AG08396 (cell line): ENCODE measurements at regions not wholly inside any gene's neighbourhood (a gene's known extent, or its start where the extent isn't known, plus 50 kb on each side); places are given as distances from the start of the nearest gene placed in this dataset.
A peak's percentile ranks its signal among the peaks of the same experiment; 100 is the strongest.

Experiments
- DNase-seq: peaks from one replicate; pipeline ENCODE4 v3.0.0; 2012; ENCODE audit warnings: low spot score, mixed read lengths

GRCh38 chr18:70994116-70994515 is 705.3 kb downstream of the SOCS6 start:
- DNase-seq: no peak

- DNase-seq: no peak
Observed at GRCh38 chr18:70991577-70991976, 702.7 kb downstream of the SOCS6 start.

- no peak for DNase-seq
Observed at GRCh38 chr18:70985948-70986347, 697.1 kb downstream of the SOCS6 start.

GRCh38 chr18:70982292-70982691 is 693.4 kb downstream of the SOCS6 start:
- DNase-seq: no peak

- no peak for DNase-seq
Observed at GRCh38 chr18:70981400-70982140, 692.7 kb downstream of the SOCS6 start.

- no peak for DNase-seq
Observed at GRCh38 chr18:70973626-70974025, 684.8 kb downstream of the SOCS6 start.

GRCh38 chr18:70966419-70966818 is 677.6 kb downstream of the SOCS6 start:
- no peak for DNase-seq

- DNase-seq: no peak
Observed at GRCh38 chr18:70961939-70962338, 673.1 kb downstream of the SOCS6 start.

- no peak for DNase-seq
Observed at GRCh38 chr18:70956554-70956953, 667.7 kb downstream of the SOCS6 start.

GRCh38 chr18:70936160-70936559 is 647.3 kb downstream of the SOCS6 start:
- no peak for DNase-seq

- DNase-seq: peak; percentile 3
Observed at GRCh38 chr18:70931942-70932814, 643.3 kb downstream of the SOCS6 start.

- no peak for DNase-seq
Observed at GRCh38 chr18:70920840-70921374, 632.1 kb downstream of the SOCS6 start.

- no peak for DNase-seq
Observed at GRCh38 chr18:70907673-70908072, 618.8 kb downstream of the SOCS6 start.

- DNase-seq: no peak
Observed at GRCh38 chr18:70892381-70892780, 603.5 kb downstream of the SOCS6 start.

GRCh38 chr18:70870292-70870691 is 581.4 kb downstream of the SOCS6 start:
- no peak for DNase-seq

GRCh38 chr18:70848329-70848728 is 559.5 kb downstream of the SOCS6 start:
- DNase-seq: no peak

GRCh38 chr18:70840649-70841048 is 551.8 kb downstream of the SOCS6 start:
- no peak for DNase-seq

GRCh38 chr18:70827632-70828031 is 538.8 kb downstream of the SOCS6 start:
- no peak for DNase-seq

GRCh38 chr18:70826571-70826970 is 537.7 kb downstream of the SOCS6 start:
- DNase-seq: no peak

- DNase-seq: no peak
Observed at GRCh38 chr18:70822691-70823090, 533.8 kb downstream of the SOCS6 start.

- no peak for DNase-seq
Observed at GRCh38 chr18:70822117-70822516, 533.3 kb downstream of the SOCS6 start.

- DNase-seq: no peak
Observed at GRCh38 chr18:70808481-70809056, 519.7 kb downstream of the SOCS6 start.
